ENCODE measurements at regions not wholly inside any gene's neighbourhood (a gene's known extent, or its start where the extent isn't known, plus 50 kb on each side); places are given as distances from the start of the nearest gene placed in this dataset.

- no peak for TF ChIP-seq CTCF (conservative IDR thresholded peaks at IDR 0.05; ENCODE audit: low read length)
- DNase-seq (ENCODE audit: low read depth): no peak
- H3K4me3 ChIP-seq (ENCODE audit: low read length): no peak overlapping the region
Observed at GRCh38 chr21:35585155-35585554, 475.2 kb downstream of the SETD4 start.

- no peak for TF ChIP-seq CTCF (conservative IDR thresholded peaks at IDR 0.05; ENCODE audit: low read length)
- no peak overlapping the region for H3K4me3 ChIP-seq (ENCODE audit: low read length)
Observed at GRCh38 chr21:35583566-35584216, 476.6 kb downstream of the SETD4 start.

GRCh38 chr21:35582731-35583130 lies 477.6 kb downstream of the SETD4 start:
- no peak overlapping the region for H3K4me3 ChIP-seq (ENCODE audit: low read length)
- no peak for DNase-seq (ENCODE audit: low read depth)
- no peak for TF ChIP-seq CTCF (conservative IDR thresholded peaks at IDR 0.05; ENCODE audit: low read length)

More at GRCh38 chr21:35583566-35584216, 476.6 kb downstream of the SETD4 start:
- DNase-seq (ENCODE audit: low read depth): no peak

- no peak for TF ChIP-seq CTCF (conservative IDR thresholded peaks at IDR 0.05; ENCODE audit: low read length)
- no peak for DNase-seq (ENCODE audit: low read depth)
Observed at GRCh38 chr21:35581640-35582039, 478.7 kb downstream of the SETD4 start.

GRCh38 chr21:35579520-35580293 lies 480.6 kb downstream of the SETD4 start:
- no peak for DNase-seq (ENCODE audit: low read depth)
- no peak for TF ChIP-seq CTCF (conservative IDR thresholded peaks at IDR 0.05; ENCODE audit: low read length)

More at GRCh38 chr21:35581640-35582039, 478.7 kb downstream of the SETD4 start:
- no peak overlapping the region for H3K4me3 ChIP-seq (ENCODE audit: low read length)

GRCh38 chr21:35578831-35579471 lies 481.4 kb downstream of the SETD4 start:
- DNase-seq (ENCODE audit: low read depth): peak; percentile 52
- no peak for TF ChIP-seq CTCF (conservative IDR thresholded peaks at IDR 0.05; ENCODE audit: low read length)
- no peak overlapping the region for H3K4me3 ChIP-seq (ENCODE audit: low read length)

More at GRCh38 chr21:35579520-35580293, 480.6 kb downstream of the SETD4 start:
- H3K4me3 ChIP-seq (ENCODE audit: low read length): no peak overlapping the region
